ENCODE measurements at regions not wholly inside any gene's neighbourhood (a gene's known extent, or its start where the extent isn't known, plus 50 kb on each side); places are given as distances from the start of the nearest gene placed in this dataset.
"Not testable (repeated sequence)": the region's sequence is repeated elsewhere in the genome, so short reads cannot be mapped to it uniquely, and the experiment has no call there.

DNA sequence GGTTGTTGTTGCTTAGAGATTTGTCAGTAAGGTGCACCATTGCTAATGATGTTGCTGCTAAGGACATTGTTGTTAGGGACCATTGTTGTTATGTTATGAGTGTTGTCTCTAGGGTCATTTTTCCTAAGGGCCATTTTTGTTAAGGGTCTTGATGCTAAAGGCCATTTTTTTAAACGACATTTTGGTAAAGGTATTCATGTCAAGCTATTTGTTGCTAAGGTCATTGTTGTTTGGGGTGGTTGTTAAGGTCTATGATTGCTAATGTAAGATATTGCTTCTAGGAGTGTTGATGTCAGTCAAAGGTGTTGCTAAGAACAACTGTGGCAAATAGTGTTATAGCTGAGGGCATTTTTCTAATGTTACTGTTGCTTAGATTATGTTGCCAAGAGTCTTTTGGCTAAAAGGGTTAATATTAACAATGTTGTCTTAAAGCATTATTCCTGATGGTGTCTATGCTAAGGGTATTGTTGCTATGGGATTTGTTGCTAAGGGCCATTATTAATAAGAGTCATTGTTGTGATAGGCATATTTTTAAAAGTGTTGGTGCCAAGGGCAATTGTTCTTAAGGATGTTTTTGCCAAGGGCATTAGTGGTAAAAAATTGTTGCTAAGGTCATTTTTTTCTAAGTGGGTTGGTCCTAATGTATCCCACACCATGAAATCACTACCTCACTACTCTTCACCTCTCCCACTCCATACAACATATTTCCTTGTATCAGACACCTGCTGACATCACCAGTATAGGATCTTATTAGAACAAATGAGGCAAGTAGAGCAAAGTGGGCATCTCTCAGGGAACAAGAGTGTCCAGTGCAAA is 56.2 kb downstream of the SPATA31A6 start:
- H3K4me1 ChIP-seq (ENCODE audit: control insufficient read depth in 1 of 2, low read depth in 2 of 2): peaks cover 6 to 16% of the 10 kb centered on the region in 2 donors
- not testable (repeated sequence) for H3K27me3 ChIP-seq (replicated peaks; ENCODE audit: insufficient read depth); DNase-seq (ENCODE audit: low spot score); H3K4me3 ChIP-seq; H3K9me3 ChIP-seq; H3K36me3 ChIP-seq; H3K27ac ChIP-seq
- peak; percentile 13 for ATAC-seq (ENCODE audit: insufficient number of reproducible peaks, low FRiP score, low read depth)

- H3K9me3 ChIP-seq; H3K27ac ChIP-seq; ATAC-seq (ENCODE audit: insufficient number of reproducible peaks, low FRiP score, low read depth); H3K36me3 ChIP-seq; H3K27me3 ChIP-seq (replicated peaks; ENCODE audit: insufficient read depth); DNase-seq (ENCODE audit: low spot score); H3K4me3 ChIP-seq: not testable (repeated sequence)
- H3K4me1 ChIP-seq (ENCODE audit: control insufficient read depth in 1 of 2, low read depth in 2 of 2): peaks cover 3 to 16% of the 10 kb centered on the region in 2 donors
Observed at GRCh38 chr9:42240261-42240579, 56.8 kb downstream of the SPATA31A6 start.

DNA sequence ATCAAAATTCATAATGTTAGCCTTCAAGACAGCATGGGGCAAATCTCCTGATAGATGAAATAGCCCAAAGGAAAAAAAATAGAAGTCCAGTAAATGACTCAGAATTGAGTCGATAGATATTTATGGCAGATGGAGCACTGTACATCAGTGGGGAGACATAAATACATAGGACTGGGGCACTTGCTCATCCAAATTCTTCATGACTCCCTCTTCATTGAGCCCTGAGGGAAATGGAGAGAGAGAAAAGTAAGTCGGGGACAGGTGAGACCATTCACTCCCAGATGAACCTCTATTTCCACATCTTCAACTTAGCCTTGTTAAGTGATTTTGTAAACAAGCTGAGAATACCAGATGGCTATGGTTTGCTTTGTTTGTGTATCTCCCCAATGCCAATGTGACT is 59.8 kb downstream of the SPATA31A6 start:
- not testable (repeated sequence) for H3K4me3 ChIP-seq; DNase-seq (ENCODE audit: low spot score); ATAC-seq (ENCODE audit: insufficient number of reproducible peaks, low FRiP score, low read depth); H3K27me3 ChIP-seq (replicated peaks; ENCODE audit: insufficient read depth); H3K36me3 ChIP-seq; H3K9me3 ChIP-seq; H3K27ac ChIP-seq
- peaks cover 3 to 16% of the 10 kb centered on the region in 2 donors for H3K4me1 ChIP-seq (ENCODE audit: control insufficient read depth in 1 of 2, low read depth in 2 of 2)

DNA sequence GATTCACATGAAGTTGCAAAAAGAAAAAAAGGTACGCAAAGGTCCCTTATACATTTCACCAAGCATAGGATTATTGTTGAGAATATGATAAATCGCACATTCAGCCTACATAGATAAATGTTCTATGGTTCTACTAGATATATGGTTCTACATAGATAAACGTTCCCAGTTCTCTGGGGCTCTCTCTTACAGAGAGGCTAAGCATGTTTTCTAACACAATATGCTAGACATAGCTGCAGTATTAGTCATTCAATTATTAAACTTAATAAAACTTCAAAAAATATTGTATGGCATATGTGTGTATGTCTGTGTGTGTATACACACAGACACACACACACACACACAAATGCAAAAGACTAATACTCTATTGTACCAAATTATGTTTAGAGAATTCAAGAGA is 60.4 kb downstream of the SPATA31A6 start:
- ATAC-seq (ENCODE audit: insufficient number of reproducible peaks, low FRiP score, low read depth); H3K4me3 ChIP-seq; H3K27me3 ChIP-seq (replicated peaks; ENCODE audit: insufficient read depth); H3K36me3 ChIP-seq; DNase-seq (ENCODE audit: low spot score); H3K27ac ChIP-seq; H3K9me3 ChIP-seq: not testable (repeated sequence)
- H3K4me1 ChIP-seq (ENCODE audit: control insufficient read depth in 1 of 2, low read depth in 2 of 2): peaks cover 3 to 16% of the 10 kb centered on the region in 2 donors

- H3K4me3 ChIP-seq; DNase-seq (ENCODE audit: low spot score); H3K9me3 ChIP-seq; H3K36me3 ChIP-seq; H3K27me3 ChIP-seq (replicated peaks; ENCODE audit: insufficient read depth); H3K4me1 ChIP-seq (ENCODE audit: control insufficient read depth in 1 of 2, low read depth in 2 of 2); ATAC-seq (ENCODE audit: insufficient number of reproducible peaks, low FRiP score, low read depth); H3K27ac ChIP-seq: not testable (repeated sequence)
Observed at GRCh38 chr9:42268729-42269128, 85.3 kb downstream of the SPATA31A6 start.

DNA sequence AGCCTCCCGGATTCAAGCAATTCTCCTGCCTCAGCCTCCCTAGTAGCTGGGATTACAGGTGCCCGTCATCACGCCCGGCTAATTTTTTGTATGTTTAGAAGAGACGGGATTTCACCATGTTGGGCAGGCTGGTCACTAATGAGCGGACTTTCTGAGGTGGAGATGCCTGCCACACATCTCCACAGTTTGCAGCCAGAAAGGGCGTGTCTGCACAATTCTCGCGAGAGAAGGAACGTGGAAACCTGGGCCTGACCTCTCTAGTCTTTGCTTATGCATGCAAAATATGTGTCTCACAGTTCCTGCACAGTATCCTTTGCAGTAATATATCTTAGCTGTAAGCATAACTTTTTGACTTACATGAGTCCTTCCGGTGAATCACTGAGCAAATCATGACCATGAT is 85.7 kb downstream of the SPATA31A6 start:
- ATAC-seq (ENCODE audit: insufficient number of reproducible peaks, low FRiP score, low read depth); DNase-seq (ENCODE audit: low spot score): not testable (repeated sequence)

DNA sequence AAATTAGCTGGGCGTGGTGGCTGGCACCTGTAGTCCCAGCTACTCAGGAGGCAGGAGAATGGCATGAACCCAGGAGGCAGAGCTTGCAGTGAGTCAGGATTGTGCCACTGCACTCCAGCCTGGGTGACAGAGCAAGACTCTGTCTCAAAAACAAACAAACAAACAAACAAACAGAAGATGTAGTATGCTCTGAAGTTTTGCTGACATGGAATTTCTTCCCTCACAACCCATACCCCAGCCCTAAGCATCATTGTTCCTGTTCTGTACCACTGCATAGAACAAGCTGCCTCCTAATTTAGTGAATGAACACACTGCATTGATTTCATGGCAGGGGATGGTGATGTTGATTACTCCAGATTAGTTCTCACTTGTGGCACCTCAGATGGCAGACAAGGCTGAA is 89.7 kb downstream of the SPATA31A6 start:
- not testable (repeated sequence) for H3K4me1 ChIP-seq (ENCODE audit: control insufficient read depth in 1 of 2, low read depth in 2 of 2); H3K36me3 ChIP-seq; H3K27me3 ChIP-seq (replicated peaks; ENCODE audit: insufficient read depth); DNase-seq (ENCODE audit: low spot score); H3K4me3 ChIP-seq; H3K27ac ChIP-seq; H3K9me3 ChIP-seq; ATAC-seq (ENCODE audit: insufficient number of reproducible peaks, low FRiP score, low read depth)

More for the DNA sequence above, 85.7 kb downstream of the SPATA31A6 start:
- H3K27me3 ChIP-seq (replicated peaks; ENCODE audit: insufficient read depth); H3K4me1 ChIP-seq (ENCODE audit: control insufficient read depth in 1 of 2, low read depth in 2 of 2); H3K36me3 ChIP-seq; H3K9me3 ChIP-seq; H3K4me3 ChIP-seq; H3K27ac ChIP-seq: not testable (repeated sequence)

GRCh38 chr9:42275141-42275540 is 91.7 kb downstream of the SPATA31A6 start:
- no peak overlapping the region for H3K4me3 ChIP-seq
- ATAC-seq (ENCODE audit: insufficient number of reproducible peaks, low FRiP score, low read depth) (no peak), DNase-seq (ENCODE audit: low spot score) (no peak)
- H3K27ac ChIP-seq: no peak overlapping the region
- no peaks in the 10 kb centered on the region for H3K4me1 ChIP-seq (ENCODE audit: control insufficient read depth in 1 of 2, low read depth in 2 of 2)
- TF ChIP-seq CTCF (IDR thresholded peaks at IDR 0.05): no peak
- no peaks in the 10 kb centered on the region for H3K36me3 ChIP-seq
- H3K27me3 ChIP-seq (replicated peaks; ENCODE audit: insufficient read depth): no peaks in the 10 kb centered on the region
- no peaks in the 10 kb centered on the region for H3K9me3 ChIP-seq

- H3K36me3 ChIP-seq; H3K4me1 ChIP-seq (ENCODE audit: control insufficient read depth in 1 of 2, low read depth in 2 of 2); DNase-seq (ENCODE audit: low spot score); H3K27me3 ChIP-seq (replicated peaks; ENCODE audit: insufficient read depth); H3K4me3 ChIP-seq; H3K27ac ChIP-seq; H3K9me3 ChIP-seq; ATAC-seq (ENCODE audit: insufficient number of reproducible peaks, low FRiP score, low read depth): not testable (repeated sequence)
Observed at GRCh38 chr9:42282531-42283178, 99.2 kb downstream of the SPATA31A6 start.

- not testable (repeated sequence) for H3K27me3 ChIP-seq (replicated peaks; ENCODE audit: insufficient read depth); H3K36me3 ChIP-seq; H3K4me3 ChIP-seq; DNase-seq (ENCODE audit: low spot score); H3K9me3 ChIP-seq; H3K4me1 ChIP-seq (ENCODE audit: control insufficient read depth in 1 of 2, low read depth in 2 of 2); H3K27ac ChIP-seq; ATAC-seq (ENCODE audit: insufficient number of reproducible peaks, low FRiP score, low read depth)
Observed at GRCh38 chr9:42283179-42283543, 99.7 kb downstream of the SPATA31A6 start.

- not testable (repeated sequence) for H3K4me3 ChIP-seq; H3K27me3 ChIP-seq (replicated peaks; ENCODE audit: insufficient read depth); H3K36me3 ChIP-seq; DNase-seq (ENCODE audit: low spot score); H3K4me1 ChIP-seq (ENCODE audit: control insufficient read depth in 1 of 2, low read depth in 2 of 2); ATAC-seq (ENCODE audit: insufficient number of reproducible peaks, low FRiP score, low read depth); H3K9me3 ChIP-seq; H3K27ac ChIP-seq
Observed at GRCh38 chr9:42286145-42286845, 102.8 kb downstream of the SPATA31A6 start.
